ENCODE measurements at regions not wholly inside any gene's neighbourhood (a gene's known extent, or its start where the extent isn't known, plus 50 kb on each side); places are given as distances from the start of the nearest gene placed in this dataset.

- no peak for TF ChIP-seq EZH2phosphoT487 (IDR thresholded peaks at IDR 0.05; ENCODE audit: borderline replicate concordance)
- TF ChIP-seq, protein P1, sequence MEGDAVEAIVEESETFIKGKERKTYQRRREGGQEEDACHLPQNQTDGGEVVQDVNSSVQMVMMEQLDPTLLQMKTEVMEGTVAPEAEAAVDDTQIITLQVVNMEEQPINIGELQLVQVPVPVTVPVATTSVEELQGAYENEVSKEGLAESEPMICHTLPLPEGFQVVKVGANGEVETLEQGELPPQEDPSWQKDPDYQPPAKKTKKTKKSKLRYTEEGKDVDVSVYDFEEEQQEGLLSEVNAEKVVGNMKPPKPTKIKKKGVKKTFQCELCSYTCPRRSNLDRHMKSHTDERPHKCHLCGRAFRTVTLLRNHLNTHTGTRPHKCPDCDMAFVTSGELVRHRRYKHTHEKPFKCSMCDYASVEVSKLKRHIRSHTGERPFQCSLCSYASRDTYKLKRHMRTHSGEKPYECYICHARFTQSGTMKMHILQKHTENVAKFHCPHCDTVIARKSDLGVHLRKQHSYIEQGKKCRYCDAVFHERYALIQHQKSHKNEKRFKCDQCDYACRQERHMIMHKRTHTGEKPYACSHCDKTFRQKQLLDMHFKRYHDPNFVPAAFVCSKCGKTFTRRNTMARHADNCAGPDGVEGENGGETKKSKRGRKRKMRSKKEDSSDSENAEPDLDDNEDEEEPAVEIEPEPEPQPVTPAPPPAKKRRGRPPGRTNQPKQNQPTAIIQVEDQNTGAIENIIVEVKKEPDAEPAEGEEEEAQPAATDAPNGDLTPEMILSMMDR (conservative IDR thresholded peaks at IDR 0.05; ENCODE audit: low read length) = no peak
Measured at GRCh38 chr10:3552281-3552680, 232.7 kb downstream of the KLF6 start.
